ENCODE measurements at regions not wholly inside any gene's neighbourhood (a gene's known extent, or its start where the extent isn't known, plus 50 kb on each side); places are given as distances from the start of the nearest gene placed in this dataset.
A peak's percentile ranks its signal among the peaks of the same experiment; 100 is the strongest.

GRCh38 chr16:9332574-9333148, 241.2 kb downstream of the HAPSTR1 start:
- in situ Hi-C loops (cut with MboI) (no loop called here), intact Hi-C loops (cut with micrococcal nuclease) (no loop called here)
- no peaks in the 10 kb centered on the region for H3K27me3 ChIP-seq (ENCODE audit: control insufficient read depth in 2 of 2, insufficient read depth in 2 of 2, low read length in 2 of 2)
- no peak overlapping the region for H2AFZ ChIP-seq (ENCODE audit: low read depth, low read length)
- no peak overlapping the region for H3K9ac ChIP-seq (ENCODE audit: insufficient read depth in 1 of 2, low read depth in 2 of 2, low read length in 2 of 2)
- no peaks in the 10 kb centered on the region for H3K9me1 ChIP-seq (ENCODE audit: control insufficient read depth, insufficient read depth, low read length)
- BruUV-seq (replicated peaks) = no TSS peak
- ATAC-seq (no peak), DNase-seq (ENCODE audit: extremely low read depth in 1 of 4, low spot score in 3 of 4) (no peak), FAIRE-seq (no peak)
- no peak overlapping the region for H3K4me2 ChIP-seq (ENCODE audit: insufficient read depth, low read length)
- H4K20me1 ChIP-seq (replicated peaks; ENCODE audit: control insufficient read depth, insufficient read depth, low read length) = no peaks in the 10 kb centered on the region
- ChIA-PET POLR2A (interaction anchor here (0.7 kb wide), 1 partner anchor 19 kb away, joined by 3 read pairs; no protein-coding TSS in a partner anchor), CTCF (ENCODE audit: low intra/inter-chr PET ratio) (no interaction called here)
- H3K27ac ChIP-seq (ENCODE audit: extremely low read depth, low read depth, low read length) = no peak overlapping the region
- 0% methylated on average over 5 of the region's 5 CpGs for WGBS (ENCODE audit: insufficient coverage, low coverage, missing lambda C conversion rate)
- H3K4me1 ChIP-seq (replicated peaks in 1 of 2; ENCODE audit: control insufficient read depth in 2 of 2, insufficient read depth in 2 of 2, low read length in 2 of 2) = no peaks in the 10 kb centered on the region
- H3K4me3 ChIP-seq = no peak overlapping the region
- no peaks in the 10 kb centered on the region for H3K36me3 ChIP-seq (ENCODE audit: control insufficient read depth, insufficient read depth, low read length)
- no peaks in the 10 kb centered on the region for H3K79me2 ChIP-seq (ENCODE audit: control insufficient read depth, insufficient read depth, low read length)
- H3K9me3 ChIP-seq (replicated peaks; ENCODE audit: control insufficient read depth, insufficient read depth, low read depth, low read length) = no peaks in the 10 kb centered on the region
- TF ChIP-seq C11orf30 (IDR thresholded peaks at IDR 0.05; ENCODE audit: low read depth) (peak; percentile 44; the same call in 1 of the 2 replicates), ZNF316 (IDR thresholded peaks at IDR 0.05) (peak; percentile 61), ETS2 (tag; IDR thresholded peaks at IDR 0.05; ENCODE audit: borderline replicate concordance, poor library complexity, severe bottlenecking) (no peak)

DNA sequence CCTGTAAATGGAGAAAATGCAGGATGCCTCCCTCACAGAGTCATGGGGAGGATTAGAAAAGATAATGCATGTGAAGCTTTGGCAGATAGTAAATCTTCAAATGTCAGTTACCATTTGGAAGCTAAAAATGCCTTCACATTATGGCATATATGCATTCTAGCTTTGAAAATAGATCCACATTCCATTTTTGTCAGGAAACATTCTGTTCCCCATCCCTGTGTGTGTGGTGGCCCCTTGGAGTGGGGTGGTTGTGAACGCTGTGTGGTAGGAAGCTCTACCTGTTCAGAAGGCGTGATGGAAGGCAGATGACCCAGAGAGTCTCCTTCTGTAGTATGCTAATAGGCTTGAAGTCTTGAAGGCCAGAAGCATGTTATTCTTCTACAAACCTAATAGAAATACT, 242.0 kb downstream of the HAPSTR1 start:
- DNase-seq (ENCODE audit: extremely low read depth in 1 of 4, low spot score in 3 of 4) (no peak), ATAC-seq (no peak), FAIRE-seq (no peak)
- BruUV-seq (replicated peaks) = no TSS peak
- Histone ChIP-seq H3K9ac (ENCODE audit: insufficient read depth in 1 of 2, low read depth in 2 of 2, low read length in 2 of 2) (no peak overlapping the region), H3K4me3 (no peak overlapping the region), H3K27ac (ENCODE audit: extremely low read depth, low read depth, low read length) (no peak overlapping the region), H3K4me1 (replicated peaks in 1 of 2; ENCODE audit: control insufficient read depth in 2 of 2, insufficient read depth in 2 of 2, low read length in 2 of 2) (no peaks in the 10 kb centered on the region), H3K79me2 (ENCODE audit: control insufficient read depth, insufficient read depth, low read length) (no peaks in the 10 kb centered on the region), H2AFZ (ENCODE audit: low read depth, low read length) (no peak overlapping the region), H3K27me3 (ENCODE audit: control insufficient read depth in 2 of 2, insufficient read depth in 2 of 2, low read length in 2 of 2) (no peaks in the 10 kb centered on the region), H4K20me1 (replicated peaks; ENCODE audit: control insufficient read depth, insufficient read depth, low read length) (no peaks in the 10 kb centered on the region), H3K36me3 (ENCODE audit: control insufficient read depth, insufficient read depth, low read length) (no peaks in the 10 kb centered on the region), H3K9me1 (ENCODE audit: control insufficient read depth, insufficient read depth, low read length) (no peaks in the 10 kb centered on the region), H3K9me3 (replicated peaks; ENCODE audit: control insufficient read depth, insufficient read depth, low read depth, low read length) (no peaks in the 10 kb centered on the region), H3K4me2 (ENCODE audit: insufficient read depth, low read length) (no peak overlapping the region)
- CTCF ChIA-PET (ENCODE audit: low intra/inter-chr PET ratio) = no interaction called here
- intact Hi-C loops (cut with micrococcal nuclease) (no loop called here), in situ Hi-C loops (cut with MboI) (no loop called here)
- POLR2A ChIA-PET = no interaction called here
- 0% methylated on average over 2 of the region's 2 CpGs for WGBS (ENCODE audit: insufficient coverage, low coverage, missing lambda C conversion rate)
- TF ChIP-seq SPI1 (IDR thresholded peaks at IDR 0.05; ENCODE audit: borderline replicate concordance, low read depth, low read length) (no peak), MXD1 (CRISPR knock-in tag; IDR thresholded peaks at IDR 0.05; ENCODE audit: borderline replicate concordance, poor library complexity, severe bottlenecking) (no peak), PKNOX1 (IDR thresholded peaks at IDR 0.05) (no peak), CBX5 (IDR thresholded peaks at IDR 0.05; ENCODE audit: borderline replicate concordance, low read depth) (no peak), GTF2E2 (tag; IDR thresholded peaks at IDR 0.05) (no peak), ZNF551 (CRISPR knock-in tag; IDR thresholded peaks at IDR 0.05) (no peak), PHTF2 (CRISPR knock-in tag; IDR thresholded peaks at IDR 0.05) (no peak), ELF1 (tag; IDR thresholded peaks at IDR 0.05) (no peak)
- TF ChIP-seq, protein P1, sequence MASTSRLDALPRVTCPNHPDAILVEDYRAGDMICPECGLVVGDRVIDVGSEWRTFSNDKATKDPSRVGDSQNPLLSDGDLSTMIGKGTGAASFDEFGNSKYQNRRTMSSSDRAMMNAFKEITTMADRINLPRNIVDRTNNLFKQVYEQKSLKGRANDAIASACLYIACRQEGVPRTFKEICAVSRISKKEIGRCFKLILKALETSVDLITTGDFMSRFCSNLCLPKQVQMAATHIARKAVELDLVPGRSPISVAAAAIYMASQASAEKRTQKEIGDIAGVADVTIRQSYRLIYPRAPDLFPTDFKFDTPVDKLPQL (IDR thresholded peaks at IDR 0.05; ENCODE audit: extremely low read depth, insufficient read length) = no peak
- TF ChIP-seq, protein P2, sequence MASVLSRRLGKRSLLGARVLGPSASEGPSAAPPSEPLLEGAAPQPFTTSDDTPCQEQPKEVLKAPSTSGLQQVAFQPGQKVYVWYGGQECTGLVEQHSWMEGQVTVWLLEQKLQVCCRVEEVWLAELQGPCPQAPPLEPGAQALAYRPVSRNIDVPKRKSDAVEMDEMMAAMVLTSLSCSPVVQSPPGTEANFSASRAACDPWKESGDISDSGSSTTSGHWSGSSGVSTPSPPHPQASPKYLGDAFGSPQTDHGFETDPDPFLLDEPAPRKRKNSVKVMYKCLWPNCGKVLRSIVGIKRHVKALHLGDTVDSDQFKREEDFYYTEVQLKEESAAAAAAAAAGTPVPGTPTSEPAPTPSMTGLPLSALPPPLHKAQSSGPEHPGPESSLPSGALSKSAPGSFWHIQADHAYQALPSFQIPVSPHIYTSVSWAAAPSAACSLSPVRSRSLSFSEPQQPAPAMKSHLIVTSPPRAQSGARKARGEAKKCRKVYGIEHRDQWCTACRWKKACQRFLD (CRISPR knock-in tag; IDR thresholded peaks at IDR 0.05) = no peak
